ENCODE measurements at regions not wholly inside any gene's neighbourhood (a gene's known extent, or its start where the extent isn't known, plus 50 kb on each side); places are given as distances from the start of the nearest gene placed in this dataset.

- TF ChIP-seq, protein P1, sequence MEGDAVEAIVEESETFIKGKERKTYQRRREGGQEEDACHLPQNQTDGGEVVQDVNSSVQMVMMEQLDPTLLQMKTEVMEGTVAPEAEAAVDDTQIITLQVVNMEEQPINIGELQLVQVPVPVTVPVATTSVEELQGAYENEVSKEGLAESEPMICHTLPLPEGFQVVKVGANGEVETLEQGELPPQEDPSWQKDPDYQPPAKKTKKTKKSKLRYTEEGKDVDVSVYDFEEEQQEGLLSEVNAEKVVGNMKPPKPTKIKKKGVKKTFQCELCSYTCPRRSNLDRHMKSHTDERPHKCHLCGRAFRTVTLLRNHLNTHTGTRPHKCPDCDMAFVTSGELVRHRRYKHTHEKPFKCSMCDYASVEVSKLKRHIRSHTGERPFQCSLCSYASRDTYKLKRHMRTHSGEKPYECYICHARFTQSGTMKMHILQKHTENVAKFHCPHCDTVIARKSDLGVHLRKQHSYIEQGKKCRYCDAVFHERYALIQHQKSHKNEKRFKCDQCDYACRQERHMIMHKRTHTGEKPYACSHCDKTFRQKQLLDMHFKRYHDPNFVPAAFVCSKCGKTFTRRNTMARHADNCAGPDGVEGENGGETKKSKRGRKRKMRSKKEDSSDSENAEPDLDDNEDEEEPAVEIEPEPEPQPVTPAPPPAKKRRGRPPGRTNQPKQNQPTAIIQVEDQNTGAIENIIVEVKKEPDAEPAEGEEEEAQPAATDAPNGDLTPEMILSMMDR (IDR thresholded peaks at IDR 0.05), result no peak
- TF ChIP-seq POLR2A (IDR thresholded peaks at IDR 0.05), result no peak
Measured at GRCh38 chr12:75754698-75755097, 243.3 kb upstream of the KRR1 start.

Data from body of pancreas (tissue), 4 donors.